ENCODE measurements at regions not wholly inside any gene's neighbourhood (a gene's known extent, or its start where the extent isn't known, plus 50 kb on each side); places are given as distances from the start of the nearest gene placed in this dataset.
A peak's percentile ranks its signal among the peaks of the same experiment; 100 is the strongest.
"Not testable (repeated sequence)": the region's sequence is repeated elsewhere in the genome, so short reads cannot be mapped to it uniquely, and the experiment has no call there.

GRCh38 chr2:40700231-40700954, 248.5 kb upstream of the SLC8A1 start:
- no peak for DNase-seq

GRCh38 chr2:40712197-40712894, 260.5 kb upstream of the SLC8A1 start:
- DNase-seq = not testable (repeated sequence)

GRCh38 chr2:40716879-40717278, 265.0 kb upstream of the SLC8A1 start:
- no peak for DNase-seq

GRCh38 chr2:40719414-40719813, 267.5 kb upstream of the SLC8A1 start:
- no peak for DNase-seq

DNA sequence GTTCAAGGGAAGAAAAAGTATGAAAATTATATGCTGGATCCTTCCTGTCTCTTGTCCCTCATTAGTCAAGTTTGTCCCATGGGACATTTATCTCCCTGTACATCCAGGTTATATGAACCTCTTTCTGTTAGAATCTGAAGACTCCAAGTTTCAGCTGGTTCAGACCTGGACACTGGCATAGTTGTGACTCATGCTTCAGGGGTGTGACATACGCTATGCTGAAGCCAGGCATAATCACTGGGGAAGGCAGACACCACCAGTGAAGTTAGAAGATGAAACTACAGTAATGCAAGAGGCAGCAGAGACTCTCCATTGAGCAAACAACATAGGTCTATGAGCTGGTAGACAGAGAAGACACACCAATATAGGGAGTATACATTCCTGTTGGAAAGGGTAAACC, 269.7 kb upstream of the SLC8A1 start:
- DNase-seq = no peak

DNA sequence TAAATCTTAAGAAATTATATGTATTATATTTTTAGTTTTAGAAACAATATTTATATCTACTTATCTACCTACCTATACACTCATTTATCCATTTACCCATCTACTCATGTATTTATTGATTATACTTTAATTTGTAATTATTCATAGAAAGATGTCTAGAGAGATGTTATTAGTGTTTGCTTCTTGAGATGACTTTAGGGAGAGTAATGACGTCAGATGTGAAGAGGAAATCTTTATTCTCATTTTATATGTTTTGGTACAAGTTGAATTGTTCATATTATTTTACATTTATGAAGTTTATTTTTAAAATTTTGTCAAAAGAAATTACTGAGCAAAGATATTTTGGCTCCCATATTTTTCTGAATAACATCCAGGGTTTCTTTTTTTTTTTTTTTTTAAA, 271.3 kb upstream of the SLC8A1 start:
- no peak for DNase-seq

DNA sequence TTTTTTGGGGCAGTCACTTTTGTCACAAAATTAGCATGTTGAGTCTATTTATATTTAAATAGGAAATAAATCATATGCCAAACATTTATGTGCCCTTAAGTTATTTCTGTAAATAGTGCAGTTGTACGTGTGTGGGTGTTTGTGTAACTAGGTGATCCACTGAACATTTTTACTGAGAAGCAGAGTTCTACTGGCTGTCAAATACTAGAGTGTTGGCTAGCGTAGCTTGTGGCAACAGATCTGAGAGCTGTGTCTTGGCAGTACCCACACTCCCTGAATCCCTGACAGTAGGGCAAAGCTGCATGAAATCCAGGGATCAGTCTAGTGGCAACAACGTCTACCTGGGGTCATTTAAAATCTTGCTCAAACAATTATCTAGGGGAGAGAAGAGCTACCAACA, 273.1 kb upstream of the SLC8A1 start:
- DNase-seq = peak in 2 of 3 experiments; percentile 6 to 35

GRCh38 chr2:40725950-40726349, 274.1 kb upstream of the SLC8A1 start:
- DNase-seq = peak in 2 of 3 experiments; percentile 43 to 68

DNA sequence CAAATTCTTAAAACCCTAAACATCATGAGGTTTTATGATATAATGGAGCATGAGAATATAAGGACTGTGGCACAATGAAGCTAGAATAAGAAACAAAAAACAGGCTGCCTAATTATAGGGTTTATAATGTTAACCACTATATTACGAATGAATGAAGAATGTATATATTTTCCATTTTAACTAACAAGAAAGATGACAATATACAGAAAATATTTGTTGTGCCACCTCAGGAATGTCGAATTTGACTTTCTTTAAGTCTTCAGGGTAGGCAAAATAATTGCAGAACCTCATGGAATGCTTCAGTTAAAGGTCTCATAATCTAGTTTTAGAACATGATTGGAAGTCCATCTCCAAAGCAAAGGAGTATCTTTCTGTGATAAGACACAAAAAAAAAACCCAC, 282.9 kb upstream of the SLC8A1 start:
- DNase-seq = no peak

DNA sequence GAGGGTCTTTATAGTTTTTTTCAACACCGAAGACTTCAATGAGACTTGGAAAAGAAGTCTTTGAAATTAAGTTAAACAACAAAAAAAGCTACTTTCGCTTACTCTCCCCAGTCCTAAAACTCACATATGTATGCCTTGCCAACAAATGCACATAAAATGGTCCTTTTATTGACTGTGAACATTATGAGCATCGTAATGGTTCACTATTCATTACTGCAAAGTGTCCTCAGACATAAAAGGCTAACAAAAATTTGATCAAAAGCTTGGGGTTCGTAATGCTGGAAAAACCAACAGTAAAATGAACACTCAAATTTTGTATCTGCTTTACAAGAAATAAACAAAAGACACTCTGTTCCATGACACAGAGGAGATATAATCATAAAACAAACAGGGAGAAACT, 285.3 kb upstream of the SLC8A1 start:
- no peak for DNase-seq

DNA sequence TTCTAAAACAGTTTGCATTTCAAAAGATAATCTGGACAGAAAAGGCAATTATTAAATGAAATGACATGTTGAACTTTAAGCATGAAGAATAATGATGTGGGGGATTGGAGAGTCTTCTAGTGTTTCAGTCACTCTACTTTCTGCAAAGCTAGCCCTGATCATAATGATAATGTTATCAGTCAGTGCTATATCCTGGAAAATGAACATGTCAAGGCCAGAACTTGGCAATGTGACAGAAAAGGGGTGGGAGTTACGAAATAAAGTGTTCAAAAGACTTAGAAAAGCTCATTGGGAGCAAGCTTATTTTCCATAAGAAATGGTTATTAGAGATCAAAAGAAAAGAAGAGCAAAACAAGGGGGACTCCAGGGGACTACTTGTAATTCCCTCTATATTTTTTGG, 288.5 kb upstream of the SLC8A1 start:
- no peak for DNase-seq

DNA sequence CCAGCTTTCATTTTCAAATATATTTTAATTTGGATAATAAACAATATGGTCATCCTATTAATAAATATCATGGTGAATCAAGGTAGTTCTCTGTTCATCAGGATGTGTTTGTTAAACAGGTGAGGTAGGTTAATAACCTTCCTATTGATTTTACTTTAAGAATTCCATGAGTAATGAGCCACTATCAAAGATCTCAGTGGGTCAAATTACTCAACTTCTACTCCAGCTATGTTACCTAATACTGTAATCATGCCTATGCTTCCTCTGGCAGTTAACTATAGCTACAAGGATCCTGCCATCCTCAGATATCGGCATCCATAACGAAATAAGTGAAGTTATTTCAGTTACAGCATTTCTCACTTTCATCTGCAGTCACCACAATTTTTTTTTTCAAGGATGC, 289.6 kb upstream of the SLC8A1 start:
- no peak for DNase-seq

GRCh38 chr2:40746191-40746590, 294.3 kb upstream of the SLC8A1 start:
- DNase-seq = no peak

DNA sequence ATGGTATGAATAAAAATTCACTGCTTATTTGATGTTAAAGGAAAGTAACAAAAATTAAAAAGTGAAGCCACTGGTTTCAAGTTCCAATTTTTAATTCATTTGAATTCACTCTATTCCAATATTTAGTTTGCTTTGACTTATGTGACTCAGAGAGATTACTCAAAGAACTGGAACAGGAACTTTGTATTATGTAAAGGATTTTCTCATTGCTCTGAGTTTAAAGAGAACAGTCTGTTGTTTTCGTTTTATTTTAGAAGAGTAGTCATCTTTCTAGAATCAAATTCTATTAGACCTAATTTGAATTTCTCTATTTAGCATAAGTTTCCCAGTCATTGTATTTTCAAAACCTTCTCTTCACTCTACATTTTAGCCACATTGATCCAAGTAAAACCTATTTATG, 300.1 kb upstream of the SLC8A1 start:
- no peak for DNase-seq

- DNase-seq = no peak
Observed at GRCh38 chr2:40752796-40753195, 300.9 kb upstream of the SLC8A1 start.

- DNase-seq = no peak
Observed at GRCh38 chr2:40754912-40755311, 303.0 kb upstream of the SLC8A1 start.

GRCh38 chr2:40758401-40759155, 306.7 kb upstream of the SLC8A1 start:
- peak in 1 of 3 experiments; percentile 61 for DNase-seq

DNA sequence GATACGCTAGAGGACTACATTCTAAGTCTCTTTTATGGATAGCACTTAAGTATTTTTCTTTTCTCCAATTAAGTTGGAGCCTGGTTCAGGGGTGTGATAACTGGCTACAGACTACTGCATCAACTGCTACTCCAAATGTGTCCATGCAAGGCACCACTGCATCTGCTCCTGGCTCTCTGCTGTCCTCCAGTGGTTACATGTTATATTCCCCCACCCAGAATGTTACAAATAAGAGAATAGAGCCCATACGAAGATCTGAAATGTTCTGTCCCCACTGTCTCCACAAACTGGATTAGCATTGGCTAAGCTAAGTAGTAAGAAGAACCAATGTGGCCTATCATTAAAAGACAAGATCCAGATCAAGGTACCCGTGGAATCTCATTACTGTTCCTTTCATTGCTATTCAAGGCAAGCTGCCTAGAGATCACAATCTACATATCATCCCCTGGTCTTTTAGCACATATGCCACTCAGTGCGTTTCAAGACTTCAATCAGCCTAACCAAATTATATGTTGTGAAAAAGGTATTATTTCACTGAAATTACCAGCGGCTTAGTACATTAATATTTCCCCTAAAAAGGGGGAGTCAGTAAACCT, 308.3 kb upstream of the SLC8A1 start:
- DNase-seq = peak; percentile 33 to 68 (median 56)

DNA sequence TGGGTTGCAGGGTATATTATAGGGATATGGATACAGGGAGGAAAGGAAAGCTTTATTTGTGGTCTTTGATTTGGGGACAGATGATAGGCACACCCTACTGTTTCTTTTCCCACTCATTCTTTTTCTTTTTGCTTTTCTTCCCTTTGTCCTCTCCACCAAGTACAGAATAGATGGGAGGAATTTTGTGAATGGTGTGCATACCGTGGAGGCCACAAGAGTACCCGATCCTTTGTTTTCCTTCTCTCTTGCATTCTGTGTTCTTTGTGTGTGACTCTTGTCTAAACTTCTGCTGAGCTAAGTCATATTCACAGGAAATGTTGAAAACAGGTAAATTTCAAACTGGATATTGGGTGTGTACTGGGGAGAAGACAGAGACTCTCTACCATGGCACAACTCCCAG, 321.4 kb upstream of the SLC8A1 start:
- no peak for DNase-seq

GRCh38 chr2:40783704-40784103, 331.8 kb upstream of the SLC8A1 start:
- DNase-seq = no peak

DNA sequence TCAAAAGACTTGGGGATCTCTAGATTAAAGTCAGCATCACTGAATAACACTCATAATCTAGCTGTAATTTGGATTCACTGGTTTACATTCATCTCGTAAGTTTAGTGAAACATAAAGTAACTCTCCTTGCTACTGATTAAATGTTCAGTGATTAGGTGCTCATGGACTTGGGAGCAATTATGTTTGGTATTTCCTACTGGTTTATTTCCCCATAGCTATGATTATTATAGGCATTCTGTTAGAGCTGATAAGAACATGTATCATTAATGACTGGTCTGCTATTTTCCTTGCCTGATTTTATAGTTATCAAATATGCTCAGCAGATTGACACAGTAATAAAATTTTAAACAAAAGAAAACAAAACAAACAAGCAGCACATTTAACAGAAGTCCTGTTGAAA, 334.7 kb upstream of the SLC8A1 start:
- peak in 1 of 3 experiments; percentile 30 for DNase-seq

DNA sequence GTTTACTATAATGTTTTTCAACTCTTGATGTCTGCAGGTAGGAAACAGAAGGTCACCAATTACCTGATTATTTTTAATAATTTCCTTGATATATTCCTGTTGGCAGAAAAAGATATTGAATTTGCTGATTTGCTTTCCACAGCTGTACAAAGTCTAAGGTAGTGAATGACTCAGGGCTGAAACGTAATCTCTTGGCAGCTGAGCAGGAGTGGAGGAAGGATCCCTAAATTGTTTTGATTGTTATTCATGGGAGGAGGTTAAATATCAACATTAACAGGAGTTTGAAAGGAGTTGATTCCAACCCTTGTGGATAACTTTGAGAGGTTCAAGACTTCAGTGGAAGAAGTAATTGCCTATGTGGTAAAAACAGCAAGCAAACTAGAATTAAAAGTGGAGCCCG, 345.2 kb upstream of the SLC8A1 start:
- no peak for DNase-seq

DNA sequence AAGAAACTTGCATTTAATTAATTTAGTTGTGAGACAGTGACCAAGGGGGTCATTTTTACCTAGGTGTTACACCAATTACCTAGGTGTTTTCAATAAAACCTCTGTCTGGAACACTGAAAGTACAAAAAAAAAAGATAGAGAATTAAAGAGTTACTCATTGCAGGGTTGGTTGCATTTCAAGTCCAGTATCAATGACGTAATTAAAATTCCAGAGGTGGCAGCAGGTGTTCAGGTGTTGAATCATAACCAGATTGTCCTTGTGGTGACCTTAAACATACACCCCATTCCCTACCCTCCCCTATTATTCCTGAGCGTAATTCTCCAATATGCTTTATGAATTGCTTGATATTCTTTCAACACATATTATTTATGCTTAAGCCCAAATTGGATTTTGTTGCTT, 352.0 kb upstream of the SLC8A1 start:
- no peak for DNase-seq

GRCh38 chr2:40809156-40809555, 357.3 kb upstream of the SLC8A1 start:
- no peak for DNase-seq

All from NCI-H1417 (cell line).